C4-2B (cell line): ENCODE measurements at regions not wholly inside any gene's neighbourhood (a gene's known extent, or its start where the extent isn't known, plus 50 kb on each side); places are given as distances from the start of the nearest gene placed in this dataset.

Source experiments
- H3K27ac ChIP-seq: fragments of 450-650 bp; 2 replicates; pipeline ENCODE4 v1.5.1; 2017
- ZFX ChIP-seq: fragments of 450-650 bp; IDR thresholded peaks from 2 replicates; pipeline ENCODE4 v1.6.1; 2017
- TF ChIP-seq, protein P1 (sequence below): fragments of 450-650 bp; conservative IDR thresholded peaks from 2 replicates; pipeline ENCODE4 v1.5.1; 2017; ENCODE audit warnings: mild to moderate bottlenecking

DNA sequence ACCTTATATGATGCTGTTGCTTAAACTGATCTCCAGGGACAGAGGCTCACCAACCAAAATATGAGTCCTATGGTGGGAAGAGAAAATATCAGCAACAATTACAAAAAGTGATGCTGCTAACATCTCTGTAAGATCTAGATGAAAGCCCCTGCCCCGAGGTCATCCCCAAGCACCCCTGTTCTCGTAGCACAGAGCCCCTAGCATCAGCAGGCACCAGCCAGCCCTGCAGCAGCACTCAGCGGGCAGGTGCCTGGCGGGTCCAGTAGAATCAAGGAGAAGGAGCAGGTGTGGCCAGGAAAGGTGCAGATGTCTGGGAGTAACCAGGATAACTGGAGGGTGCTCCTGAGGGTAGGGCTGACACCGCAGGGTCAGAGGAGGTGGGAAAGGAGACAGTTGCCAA is 474.2 kb upstream of the MYT1L start:
- TF ChIP-seq, protein P1, sequence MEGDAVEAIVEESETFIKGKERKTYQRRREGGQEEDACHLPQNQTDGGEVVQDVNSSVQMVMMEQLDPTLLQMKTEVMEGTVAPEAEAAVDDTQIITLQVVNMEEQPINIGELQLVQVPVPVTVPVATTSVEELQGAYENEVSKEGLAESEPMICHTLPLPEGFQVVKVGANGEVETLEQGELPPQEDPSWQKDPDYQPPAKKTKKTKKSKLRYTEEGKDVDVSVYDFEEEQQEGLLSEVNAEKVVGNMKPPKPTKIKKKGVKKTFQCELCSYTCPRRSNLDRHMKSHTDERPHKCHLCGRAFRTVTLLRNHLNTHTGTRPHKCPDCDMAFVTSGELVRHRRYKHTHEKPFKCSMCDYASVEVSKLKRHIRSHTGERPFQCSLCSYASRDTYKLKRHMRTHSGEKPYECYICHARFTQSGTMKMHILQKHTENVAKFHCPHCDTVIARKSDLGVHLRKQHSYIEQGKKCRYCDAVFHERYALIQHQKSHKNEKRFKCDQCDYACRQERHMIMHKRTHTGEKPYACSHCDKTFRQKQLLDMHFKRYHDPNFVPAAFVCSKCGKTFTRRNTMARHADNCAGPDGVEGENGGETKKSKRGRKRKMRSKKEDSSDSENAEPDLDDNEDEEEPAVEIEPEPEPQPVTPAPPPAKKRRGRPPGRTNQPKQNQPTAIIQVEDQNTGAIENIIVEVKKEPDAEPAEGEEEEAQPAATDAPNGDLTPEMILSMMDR = no peak
- TF ChIP-seq ZFX = no peak
- no peak overlapping the region for H3K27ac ChIP-seq

DNA sequence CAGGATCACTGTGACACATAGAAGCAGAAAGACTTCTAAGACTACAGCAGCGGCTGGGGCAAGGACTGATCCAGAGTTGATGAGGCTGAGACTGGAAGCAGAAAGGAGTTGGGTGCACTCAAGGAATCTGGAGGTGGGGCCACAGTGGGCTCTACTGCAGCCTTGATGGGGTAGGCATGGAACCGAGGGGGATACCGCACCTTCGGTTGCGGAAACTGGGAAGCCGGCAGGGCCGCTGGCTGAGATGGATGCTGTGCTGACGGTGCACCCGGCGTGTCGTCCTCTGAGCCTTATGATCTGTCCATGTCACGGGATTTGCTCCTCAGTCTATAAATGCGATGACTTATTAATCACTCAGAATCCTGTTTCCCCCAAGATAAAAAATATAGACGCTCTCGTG is 473.5 kb upstream of the MYT1L start:
- TF ChIP-seq, protein P1 = no peak
- TF ChIP-seq ZFX = no peak
- no peak overlapping the region for H3K27ac ChIP-seq

DNA sequence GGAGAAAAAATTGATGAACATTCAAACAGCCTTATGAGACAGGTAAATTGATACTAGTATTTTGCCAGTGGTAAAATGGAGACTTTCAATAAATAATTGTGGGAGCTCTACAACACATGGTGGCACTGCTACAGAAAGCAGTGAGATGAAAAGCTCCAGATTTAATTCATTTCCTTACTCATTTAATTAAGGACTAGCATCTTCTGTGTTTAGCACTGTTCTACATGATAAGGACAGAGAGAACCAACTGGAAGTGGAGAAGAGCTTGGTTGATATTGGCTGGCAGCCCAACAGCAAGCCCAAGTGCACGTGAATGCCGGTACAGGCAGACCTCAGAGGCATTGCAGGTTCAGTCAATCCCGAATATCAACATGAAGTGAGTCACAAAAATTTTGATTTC is 470.4 kb upstream of the MYT1L start:
- H3K27ac ChIP-seq = no peak overlapping the region
- no peak for TF ChIP-seq ZFX
- TF ChIP-seq, protein P1 = no peak

DNA sequence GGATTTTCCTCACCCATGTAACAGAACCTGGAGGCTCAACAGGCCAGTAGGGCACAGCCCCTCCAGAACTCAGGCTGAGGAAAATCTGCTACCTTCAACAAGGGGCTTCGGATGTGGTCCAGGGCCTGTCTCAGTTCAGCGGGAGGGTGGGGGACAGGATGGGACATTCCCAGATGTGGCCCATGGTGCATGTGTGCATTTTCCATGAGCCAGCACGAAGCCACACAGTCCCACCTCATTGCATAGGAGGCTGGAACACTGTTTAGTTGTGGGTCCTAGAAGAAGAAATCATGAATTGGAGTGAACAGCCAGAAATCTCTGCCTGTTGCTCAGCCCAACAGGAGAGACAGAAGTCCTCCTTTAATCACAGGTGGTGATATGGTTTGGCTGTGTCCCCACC is 469.6 kb upstream of the MYT1L start:
- no peak for TF ChIP-seq ZFX
- TF ChIP-seq, protein P1 = no peak
- no peak overlapping the region for H3K27ac ChIP-seq

DNA sequence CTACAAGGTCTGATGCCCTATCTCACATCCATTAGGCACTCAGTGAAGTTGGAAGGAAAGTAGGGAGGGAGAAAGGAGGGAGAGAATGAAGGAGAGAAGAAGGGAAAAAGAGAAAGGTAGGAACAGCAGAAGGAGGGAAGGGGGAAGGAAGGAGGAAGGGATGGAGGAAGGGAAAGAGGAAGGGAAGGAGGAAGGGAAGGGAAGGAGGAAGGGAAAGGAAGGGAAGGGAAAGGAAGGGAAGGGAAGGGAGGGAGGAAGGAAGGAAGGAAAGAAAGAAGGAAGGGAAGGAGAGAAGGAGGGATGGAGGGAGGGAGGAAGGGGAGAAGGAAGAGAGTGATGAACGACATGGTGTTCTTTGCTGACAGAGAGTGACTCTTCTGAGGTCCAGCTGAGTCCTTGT is 468.9 kb upstream of the MYT1L start:
- TF ChIP-seq ZFX = no peak
- TF ChIP-seq, protein P1 = no peak
- H3K27ac ChIP-seq = no peak overlapping the region

DNA sequence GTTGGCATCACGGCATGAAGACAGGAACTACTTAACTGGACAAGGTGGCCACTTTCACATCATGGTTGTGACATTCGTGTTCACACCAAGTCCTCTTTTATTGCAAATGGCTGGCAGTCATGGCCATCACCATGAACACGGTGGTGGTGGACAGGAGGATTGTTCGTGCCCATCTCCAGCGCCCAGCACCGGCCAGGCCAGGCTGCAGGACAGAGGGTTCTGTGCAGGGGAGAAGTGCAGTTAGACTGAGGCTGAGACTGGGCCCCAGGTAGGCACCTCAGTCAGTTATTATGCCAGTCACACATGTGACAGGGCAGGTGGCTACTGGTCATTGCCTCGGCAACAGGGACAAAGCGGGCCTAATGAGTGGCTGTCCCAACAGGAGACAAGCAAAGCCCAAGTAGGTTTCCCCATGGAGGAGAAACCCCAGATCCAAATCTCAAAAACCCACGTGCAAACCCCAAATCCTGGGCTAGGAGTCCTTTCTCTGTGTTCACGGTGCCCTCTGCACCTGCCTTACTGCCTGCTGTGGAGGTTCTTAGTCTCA is 468.1 kb upstream of the MYT1L start:
- no peak overlapping the region for H3K27ac ChIP-seq
- TF ChIP-seq, protein P1 = no peak
- no peak for TF ChIP-seq ZFX

DNA sequence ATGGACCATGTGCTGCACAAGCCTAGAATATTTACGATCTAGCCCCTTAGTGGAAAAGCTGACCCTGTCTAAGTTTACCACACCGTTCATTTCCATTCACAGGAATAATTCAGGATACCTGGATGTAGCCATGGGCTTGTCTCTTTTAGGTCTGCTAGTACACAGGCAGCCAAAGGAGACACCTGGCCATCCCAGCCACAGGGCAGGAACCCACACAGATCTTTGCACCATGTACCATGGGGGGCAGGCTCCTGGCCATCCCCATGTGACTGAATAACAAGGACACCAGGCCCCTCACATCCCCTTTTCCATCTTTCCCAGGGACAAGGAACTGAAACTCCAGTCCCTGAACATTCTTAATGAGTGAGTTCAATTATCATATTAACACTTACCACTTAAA is 467.3 kb upstream of the MYT1L start:
- TF ChIP-seq, protein P1 = no peak
- no peak for TF ChIP-seq ZFX

More for the DNA sequence above, 467.3 kb upstream of the MYT1L start:
- no peak overlapping the region for H3K27ac ChIP-seq
